ENCODE measurements at regions not wholly inside any gene's neighbourhood (a gene's known extent, or its start where the extent isn't known, plus 50 kb on each side); places are given as distances from the start of the nearest gene placed in this dataset.
"Not testable (repeated sequence)": the region's sequence is repeated elsewhere in the genome, so short reads cannot be mapped to it uniquely, and the experiment has no call there.

GRCh38 chr2:104904889-104905288 is 51.0 kb downstream of the POU3F3 start:
- peak; percentile 2 for DNase-seq (ENCODE audit: low spot score)
- in situ Hi-C loops (cut with HindIII; ENCODE audit: low sequenced_read_pairs), result no loop called here

GRCh38 chr2:104909317-104909716 is 55.4 kb downstream of the POU3F3 start:
- in situ Hi-C loops (cut with HindIII; ENCODE audit: low sequenced_read_pairs), result no loop called here

GRCh38 chr2:104914509-104914908 is 60.6 kb downstream of the POU3F3 start:
- no peak for DNase-seq (ENCODE audit: low spot score)
- in situ Hi-C loops (cut with HindIII; ENCODE audit: low sequenced_read_pairs), result no loop called here

More at GRCh38 chr2:104909317-104909716, 55.4 kb downstream of the POU3F3 start:
- no peak for DNase-seq (ENCODE audit: low spot score)

- no peak for DNase-seq (ENCODE audit: low spot score)
- in situ Hi-C loops (cut with HindIII; ENCODE audit: low sequenced_read_pairs), result no loop called here
Measured at GRCh38 chr2:104915107-104915793, 61.3 kb downstream of the POU3F3 start.

- in situ Hi-C loops (cut with HindIII; ENCODE audit: low sequenced_read_pairs), result no loop called here
- no peak for DNase-seq (ENCODE audit: low spot score)
Measured at GRCh38 chr2:104919127-104919526, 65.2 kb downstream of the POU3F3 start.

- DNase-seq (ENCODE audit: low spot score), result no peak
- in situ Hi-C loops (cut with HindIII; ENCODE audit: low sequenced_read_pairs), result no loop called here
Measured at GRCh38 chr2:104923665-104924064, 69.8 kb downstream of the POU3F3 start.

GRCh38 chr2:104929663-104930062 is 75.7 kb downstream of the POU3F3 start:
- in situ Hi-C loops (cut with HindIII; ENCODE audit: low sequenced_read_pairs), result no loop called here
- no peak for DNase-seq (ENCODE audit: low spot score)

GRCh38 chr2:104930732-104931131 is 76.8 kb downstream of the POU3F3 start:
- in situ Hi-C loops (cut with HindIII; ENCODE audit: low sequenced_read_pairs), result no loop called here
- no peak for DNase-seq (ENCODE audit: low spot score)

GRCh38 chr2:104932243-104932642 is 78.3 kb downstream of the POU3F3 start:
- in situ Hi-C loops (cut with HindIII; ENCODE audit: low sequenced_read_pairs), result no loop called here
- no peak for DNase-seq (ENCODE audit: low spot score)

- in situ Hi-C loops (cut with HindIII; ENCODE audit: low sequenced_read_pairs), result no loop called here
- no peak for DNase-seq (ENCODE audit: low spot score)
Measured at GRCh38 chr2:104933151-104933917, 79.4 kb downstream of the POU3F3 start.

GRCh38 chr2:104936527-104936926 is 82.6 kb downstream of the POU3F3 start:
- in situ Hi-C loops (cut with HindIII; ENCODE audit: low sequenced_read_pairs), result no loop called here
- no peak for DNase-seq (ENCODE audit: low spot score)

- no peak for DNase-seq (ENCODE audit: low spot score)
- in situ Hi-C loops (cut with HindIII; ENCODE audit: low sequenced_read_pairs), result no loop called here
Measured at GRCh38 chr2:104938231-104938941, 84.5 kb downstream of the POU3F3 start.

GRCh38 chr2:104939570-104940217 is 85.8 kb downstream of the POU3F3 start:
- in situ Hi-C loops (cut with HindIII; ENCODE audit: low sequenced_read_pairs), result no loop called here
- DNase-seq (ENCODE audit: low spot score), result no peak

GRCh38 chr2:104944495-104944894 is 90.6 kb downstream of the POU3F3 start:
- in situ Hi-C loops (cut with HindIII; ENCODE audit: low sequenced_read_pairs), result no loop called here

GRCh38 chr2:104945121-104945520 is 91.2 kb downstream of the POU3F3 start:
- in situ Hi-C loops (cut with HindIII; ENCODE audit: low sequenced_read_pairs), result no loop called here
- DNase-seq (ENCODE audit: low spot score), result no peak

More at GRCh38 chr2:104944495-104944894, 90.6 kb downstream of the POU3F3 start:
- DNase-seq (ENCODE audit: low spot score), result peak; percentile 24

- no peak for DNase-seq (ENCODE audit: low spot score)
- in situ Hi-C loops (cut with HindIII; ENCODE audit: low sequenced_read_pairs), result no loop called here
Measured at GRCh38 chr2:104945866-104946265, 92.0 kb downstream of the POU3F3 start.

GRCh38 chr2:104947456-104947855 is 90.4 kb upstream of the MRPS9 start:
- DNase-seq (ENCODE audit: low spot score); in situ Hi-C loops (cut with HindIII; ENCODE audit: low sequenced_read_pairs): not testable (repeated sequence)

GRCh38 chr2:104952976-104953375 is 84.9 kb upstream of the MRPS9 start:
- DNase-seq (ENCODE audit: low spot score), result no peak
- in situ Hi-C loops (cut with HindIII; ENCODE audit: low sequenced_read_pairs), result no loop called here

GRCh38 chr2:104965900-104966299 is 72.0 kb upstream of the MRPS9 start:
- no peak for DNase-seq (ENCODE audit: low spot score)
- in situ Hi-C loops (cut with HindIII; ENCODE audit: low sequenced_read_pairs), result no loop called here

- no peak for DNase-seq (ENCODE audit: low spot score)
- in situ Hi-C loops (cut with HindIII; ENCODE audit: low sequenced_read_pairs), result no loop called here
Measured at GRCh38 chr2:104969564-104969963, 68.3 kb upstream of the MRPS9 start.
